Skeletal muscle satellite cell (primary cell): ENCODE measurements at regions not wholly inside any gene's neighbourhood (a gene's known extent, or its start where the extent isn't known, plus 50 kb on each side); places are given as distances from the start of the nearest gene placed in this dataset.

Source experiments
- H3K27me3 ChIP-seq: 2 replicates; pipeline ENCODE4 v1.7.0; 2013; ENCODE audit warnings: low read length; ENCODE audit not compliant: control insufficient read depth, insufficient read depth
- H3K36me3 ChIP-seq: 2 replicates; pipeline ENCODE4 v1.7.0; 2013; ENCODE audit warnings: mild to moderate bottlenecking, control low read depth, low read length; ENCODE audit not compliant: insufficient read depth
- H3K4me1 ChIP-seq: 2 replicates; pipeline ENCODE4 v1.7.0; 2013; ENCODE audit warnings: low read length; ENCODE audit not compliant: control insufficient read depth, insufficient read depth
- H3K4me2 ChIP-seq: 2 replicates; pipeline ENCODE4 v1.7.0; 2013; ENCODE audit warnings: mild to moderate bottlenecking, low read length
- H3K4me3 ChIP-seq: 2 replicates; pipeline ENCODE4 v1.7.0; 2013; ENCODE audit warnings: low read length
- H3K9ac ChIP-seq: 2 replicates; pipeline ENCODE4 v1.7.0; 2013; ENCODE audit warnings: mild to moderate bottlenecking, low read depth, low read length, moderate library complexity
- H3K9me3 ChIP-seq: replicated peaks from 2 replicates; pipeline ENCODE4 v1.7.0; 2013; ENCODE audit warnings: mild to moderate bottlenecking, control low read depth, low read length

DNA sequence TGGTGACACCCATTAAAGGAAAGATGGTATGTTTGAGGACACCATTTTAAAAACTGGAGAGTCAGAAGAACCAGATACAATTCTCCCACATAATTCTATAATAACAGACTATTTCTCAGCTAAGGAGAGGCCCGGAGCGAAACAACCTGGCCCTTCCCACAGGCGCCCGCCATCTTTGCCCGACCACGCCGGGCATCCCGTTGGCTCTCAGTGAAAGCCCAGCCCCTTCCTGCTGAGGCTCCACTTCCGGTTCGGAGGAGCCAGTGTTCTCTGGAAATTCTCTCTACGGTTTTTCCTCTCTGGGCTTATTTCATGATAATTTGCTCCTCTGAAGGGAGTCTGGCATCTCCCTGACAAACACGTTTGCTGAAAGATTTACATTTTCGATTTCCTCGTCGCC, 175.7 kb downstream of the AXIN2 start:
- Histone ChIP-seq H3K4me2 (no peak overlapping the region), H3K4me3 (no peak overlapping the region), H3K36me3 (no peaks in the 10 kb centered on the region), H3K27me3 (peaks cover 20% of the 10 kb centered on the region), H3K9ac (no peak overlapping the region), H3K4me1 (no peaks in the 10 kb centered on the region), H3K9me3 (no peaks in the 10 kb centered on the region)

DNA sequence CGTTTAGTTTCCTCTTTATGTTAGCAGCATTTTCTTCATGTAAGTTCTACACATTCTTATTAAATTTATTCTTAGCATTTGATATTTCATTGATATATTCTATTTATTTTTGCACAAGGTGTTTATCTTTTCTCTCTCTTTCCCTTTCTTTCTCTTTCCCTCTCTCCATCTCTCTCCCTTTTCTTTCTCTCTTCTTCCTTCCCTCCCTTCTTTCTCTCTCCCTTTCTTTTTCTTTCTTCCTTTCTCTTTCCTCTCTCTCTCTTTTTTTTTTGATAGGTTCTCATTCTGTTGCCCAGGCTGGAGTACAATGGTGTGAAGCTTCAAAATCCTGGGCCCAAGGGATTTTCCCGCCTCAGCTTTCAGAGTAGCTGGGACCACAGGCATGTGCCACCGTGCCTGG, 176.4 kb downstream of the AXIN2 start:
- no peaks in the 10 kb centered on the region for H3K36me3 ChIP-seq
- no peak overlapping the region for H3K9ac ChIP-seq
- H3K4me1 ChIP-seq = no peaks in the 10 kb centered on the region
- H3K9me3 ChIP-seq = no peaks in the 10 kb centered on the region
- no peak overlapping the region for H3K4me2 ChIP-seq
- no peak overlapping the region for H3K4me3 ChIP-seq
- peaks cover 20% of the 10 kb centered on the region for H3K27me3 ChIP-seq

DNA sequence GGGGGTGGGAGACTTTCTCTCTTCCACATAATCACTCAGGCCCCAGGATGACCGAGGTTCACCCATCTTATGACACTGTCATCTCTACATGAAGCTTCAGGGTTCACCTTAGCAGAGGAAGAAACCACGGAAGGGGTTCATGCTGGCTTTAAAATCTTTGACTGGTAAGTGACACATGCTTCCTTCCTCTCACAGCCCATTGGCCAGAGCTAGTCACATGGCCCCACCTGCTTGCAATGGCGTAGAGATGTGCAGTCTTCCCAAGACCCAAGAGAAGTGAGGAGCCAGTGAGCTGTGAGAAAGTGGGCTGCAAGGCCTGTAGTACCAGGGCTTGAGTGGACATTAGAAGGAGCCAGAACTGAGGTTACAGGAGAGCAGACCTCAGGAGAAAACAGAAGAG, 180.3 kb downstream of the AXIN2 start:
- H3K4me3 ChIP-seq = no peak overlapping the region
- H3K36me3 ChIP-seq = no peaks in the 10 kb centered on the region
- H3K4me2 ChIP-seq = no peak overlapping the region
- H3K4me1 ChIP-seq = no peaks in the 10 kb centered on the region
- no peak overlapping the region for H3K9ac ChIP-seq
- H3K9me3 ChIP-seq = no peaks in the 10 kb centered on the region
- peaks cover 13% of the 10 kb centered on the region for H3K27me3 ChIP-seq

GRCh38 chr17:65374966-65375365, 186.5 kb downstream of the AXIN2 start:
- no peak overlapping the region for H3K9ac ChIP-seq

DNA sequence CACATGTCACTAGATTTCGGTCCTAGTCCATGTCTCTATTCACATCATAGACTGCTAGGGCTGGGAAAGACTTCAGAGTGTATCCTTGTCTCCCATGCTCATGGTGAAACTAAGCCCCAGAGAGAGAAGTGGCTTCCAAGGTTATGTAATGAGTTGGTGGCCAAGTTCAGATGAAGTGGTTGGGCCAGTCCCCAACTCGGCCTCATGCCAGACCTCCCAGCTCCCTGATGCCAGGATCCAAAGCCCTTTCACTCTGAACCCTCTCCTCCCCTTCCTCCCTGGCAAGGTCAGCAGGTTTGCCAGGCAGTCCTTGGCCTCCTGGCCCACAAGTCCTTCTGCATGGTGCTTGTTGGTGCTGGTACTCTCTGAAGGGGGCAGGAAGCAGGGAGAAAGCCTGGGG, 189.7 kb downstream of the AXIN2 start:
- Histone ChIP-seq H3K36me3 (no peaks in the 10 kb centered on the region), H3K9me3 (no peaks in the 10 kb centered on the region), H3K4me1 (no peaks in the 10 kb centered on the region), H3K4me3 (no peak overlapping the region), H3K27me3 (peaks cover 46% of the 10 kb centered on the region), H3K4me2 (no peak overlapping the region), H3K9ac (no peak overlapping the region)

More at GRCh38 chr17:65374966-65375365, 186.5 kb downstream of the AXIN2 start:
- Histone ChIP-seq H3K4me3 (no peak overlapping the region), H3K4me1 (no peaks in the 10 kb centered on the region), H3K36me3 (no peaks in the 10 kb centered on the region), H3K27me3 (peaks cover 41% of the 10 kb centered on the region), H3K9me3 (no peaks in the 10 kb centered on the region), H3K4me2 (no peak overlapping the region)

GRCh38 chr17:65370669-65371131, 190.7 kb downstream of the AXIN2 start:
- Histone ChIP-seq H3K36me3 (no peaks in the 10 kb centered on the region), H3K9me3 (no peaks in the 10 kb centered on the region), H3K9ac (no peak overlapping the region), H3K4me3 (no peak overlapping the region), H3K4me2 (no peak overlapping the region), H3K27me3 (peaks cover 46% of the 10 kb centered on the region), H3K4me1 (no peaks in the 10 kb centered on the region)

DNA sequence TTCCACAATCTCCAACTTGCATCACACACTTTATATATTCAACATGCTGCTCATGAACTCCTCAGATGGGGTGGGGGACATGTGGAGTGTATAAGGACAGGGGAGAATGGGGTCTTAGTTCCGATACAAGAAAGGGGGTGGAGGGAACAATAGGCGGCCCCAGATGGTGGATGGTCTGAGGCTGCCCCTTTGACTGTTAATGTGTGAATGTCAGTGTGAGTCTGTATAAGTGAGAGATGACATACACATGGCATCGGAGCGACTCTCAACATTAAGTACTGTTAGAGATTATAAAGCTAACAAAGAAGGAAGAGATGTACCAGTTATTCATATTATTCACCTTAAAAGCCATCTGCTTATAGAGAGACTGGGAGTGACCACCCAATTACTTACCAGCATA, 193.1 kb downstream of the AXIN2 start:
- H3K36me3 ChIP-seq = no peaks in the 10 kb centered on the region
- H3K9me3 ChIP-seq = no peaks in the 10 kb centered on the region
- no peaks in the 10 kb centered on the region for H3K4me1 ChIP-seq
- peaks cover 38% of the 10 kb centered on the region for H3K27me3 ChIP-seq
- H3K4me3 ChIP-seq = no peak overlapping the region
- H3K4me2 ChIP-seq = no peak overlapping the region
- H3K9ac ChIP-seq = no peak overlapping the region

- Histone ChIP-seq H3K4me3 (no peak overlapping the region), H3K4me1 (no peaks in the 10 kb centered on the region), H3K4me2 (no peak overlapping the region), H3K9ac (no peak overlapping the region), H3K9me3 (no peaks in the 10 kb centered on the region), H3K36me3 (no peaks in the 10 kb centered on the region), H3K27me3 (peaks cover 25% of the 10 kb centered on the region)
Observed at GRCh38 chr17:65366102-65366844, 195.2 kb downstream of the AXIN2 start.

DNA sequence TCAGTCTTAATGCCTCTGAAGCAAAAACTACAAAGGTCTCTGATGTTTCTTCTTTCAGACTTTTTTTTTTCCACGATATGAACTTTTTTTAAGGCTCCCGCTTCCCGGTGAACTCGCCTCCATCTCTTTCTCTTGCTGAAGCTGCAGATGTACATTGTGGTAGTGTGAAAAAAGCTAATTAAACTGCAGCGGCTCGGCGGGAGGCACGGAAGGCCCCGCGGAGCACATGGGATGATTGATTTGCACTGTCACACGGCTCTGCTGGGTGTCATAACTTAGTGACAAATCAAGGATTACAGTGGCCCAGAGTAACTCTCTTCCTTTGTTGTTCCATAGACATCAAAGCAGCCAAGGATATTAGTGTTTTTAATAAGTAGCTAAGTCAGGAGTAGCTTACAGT, 196.3 kb downstream of the AXIN2 start:
- Histone ChIP-seq H3K36me3 (no peaks in the 10 kb centered on the region), H3K27me3 (peaks cover 19% of the 10 kb centered on the region), H3K4me2 (no peak overlapping the region), H3K4me3 (no peak overlapping the region), H3K9me3 (no peaks in the 10 kb centered on the region), H3K4me1 (no peaks in the 10 kb centered on the region), H3K9ac (no peak overlapping the region)

DNA sequence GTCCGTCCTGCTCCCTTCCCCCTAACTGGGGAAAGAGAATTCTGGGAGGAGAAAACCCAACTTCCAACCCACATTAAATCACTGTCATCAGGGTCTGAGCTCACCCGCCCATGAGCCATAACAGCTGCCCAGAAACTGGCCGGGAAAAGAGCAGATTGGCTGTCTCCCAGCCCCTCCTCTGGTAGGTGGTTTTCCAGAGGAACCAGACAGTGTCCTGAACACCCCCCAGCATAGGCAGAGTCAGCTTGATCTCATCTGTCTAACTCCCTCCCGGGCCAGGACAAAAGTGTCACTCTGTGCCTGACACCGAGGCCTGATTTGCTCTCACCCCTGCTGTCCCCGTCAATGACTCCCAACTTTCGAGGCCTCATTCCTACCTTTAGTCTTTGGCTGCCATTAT, 197.0 kb downstream of the AXIN2 start:
- H3K4me1 ChIP-seq = peaks cover 2% of the 10 kb centered on the region
- H3K27me3 ChIP-seq = peaks cover 19% of the 10 kb centered on the region
- no peaks in the 10 kb centered on the region for H3K36me3 ChIP-seq
- H3K9me3 ChIP-seq = no peaks in the 10 kb centered on the region
- no peak overlapping the region for H3K9ac ChIP-seq
- no peak overlapping the region for H3K4me3 ChIP-seq
- no peak overlapping the region for H3K4me2 ChIP-seq

GRCh38 chr17:65362826-65363225, 198.6 kb downstream of the AXIN2 start:
- Histone ChIP-seq H3K4me1 (peaks cover 13% of the 10 kb centered on the region), H3K27me3 (peaks cover 13% of the 10 kb centered on the region), H3K4me2 (no peak overlapping the region), H3K4me3 (no peak overlapping the region), H3K9ac (no peak overlapping the region), H3K36me3 (no peaks in the 10 kb centered on the region), H3K9me3 (no peaks in the 10 kb centered on the region)

- no peak overlapping the region for H3K9ac ChIP-seq
- H3K4me2 ChIP-seq = no peak overlapping the region
- peaks cover 13% of the 10 kb centered on the region for H3K4me1 ChIP-seq
- H3K9me3 ChIP-seq = no peaks in the 10 kb centered on the region
- no peaks in the 10 kb centered on the region for H3K36me3 ChIP-seq
- H3K27me3 ChIP-seq = peaks cover 9% of the 10 kb centered on the region
- H3K4me3 ChIP-seq = no peak overlapping the region
Observed at GRCh38 chr17:65360961-65361552, 200.4 kb downstream of the AXIN2 start.
